MM.1S (cell line): ENCODE measurements at regions not wholly inside any gene's neighbourhood (a gene's known extent, or its start where the extent isn't known, plus 50 kb on each side); places are given as distances from the start of the nearest gene placed in this dataset.

Experiments used
- DNase-seq: peaks from one replicate; pipeline ENCODE4 v3.0.0-alpha.2; 2015
- H2AFZ ChIP-seq: fragments of 300-600 bp; sonication (generic); 2 replicates; pipeline ENCODE4 v1.6.0; 2016; ENCODE audit warnings: antibody characterized with exemption, low read length
- H3F3A ChIP-seq: fragments of 300-600 bp; sonication (generic); 2 replicates; pipeline ENCODE4 v1.6.1; 2016; ENCODE audit warnings: mild to moderate bottlenecking, antibody characterized with exemption, low read length, moderate library complexity, mixed read lengths; ENCODE audit not compliant: insufficient read depth
- H3K27ac ChIP-seq: fragments of 300-600 bp; sonication (generic); 2 replicates; pipeline ENCODE4 v1.5.1; 2016; ENCODE audit warnings: mild to moderate bottlenecking, low read length
- H3K27me3 ChIP-seq: fragments of 300-600 bp; sonication (generic); replicated peaks from 2 replicates; pipeline ENCODE4 v1.6.0; 2016; ENCODE audit warnings: low read length; ENCODE audit not compliant: insufficient read depth
- H3K36me3 ChIP-seq: fragments of 300-600 bp; sonication (generic); replicated peaks from 2 replicates; pipeline ENCODE4 v1.6.1; 2016; ENCODE audit warnings: mild to moderate bottlenecking, low read length, mixed read lengths; ENCODE audit not compliant: insufficient read depth
- H3K4me1 ChIP-seq: fragments of 300-600 bp; sonication (generic); 2 replicates; pipeline ENCODE4 v1.6.1; 2016; ENCODE audit warnings: low read length, mixed read lengths
- H3K4me2 ChIP-seq: fragments of 300-600 bp; sonication (generic); 2 replicates; pipeline ENCODE4 v1.6.0; 2016; ENCODE audit warnings: low read depth, low read length
- H3K4me3 ChIP-seq: fragments of 300-600 bp; sonication (generic); 2 replicates; pipeline ENCODE4 v1.5.1; 2016; ENCODE audit warnings: low read length, mixed read lengths
- H3K79me2 ChIP-seq: fragments of 300-600 bp; sonication (generic); 2 replicates; pipeline ENCODE4 v1.6.1; 2016; ENCODE audit warnings: mixed run types, low read length, mixed read lengths
- H3K9ac ChIP-seq: fragments of 300-600 bp; sonication (generic); 2 replicates; pipeline ENCODE4 v1.6.1; 2016; ENCODE audit warnings: low read length, mixed read lengths
- H3K9me2 ChIP-seq: fragments of 300-600 bp; sonication (generic); replicated peaks from 2 replicates; pipeline ENCODE4 v1.6.1; 2016; ENCODE audit warnings: mild to moderate bottlenecking, low read length, mixed read lengths; ENCODE audit not compliant: insufficient read depth
- H3K9me3 ChIP-seq: fragments of 300-600 bp; sonication (generic); replicated peaks from 2 replicates; pipeline ENCODE4 v1.6.1; 2016; ENCODE audit warnings: mild to moderate bottlenecking, low read length, mixed read lengths; ENCODE audit not compliant: insufficient read depth
- H4K20me1 ChIP-seq: fragments of 300-600 bp; sonication (generic); 2 replicates; pipeline ENCODE4 v1.6.1; 2016; ENCODE audit warnings: mild to moderate bottlenecking, low read length, moderate library complexity, mixed read lengths; ENCODE audit not compliant: insufficient read depth
- EZH2 ChIP-seq: fragments of 300-600 bp; sonication (generic); optimal IDR thresholded peaks from 2 replicates; pipeline ENCODE3; 2017; ENCODE audit warnings: low read depth, mild to moderate bottlenecking, antibody characterized with exemption, low read length, mixed read lengths
- EZH2phosphoT487 ChIP-seq: fragments of 300-600 bp; sonication (generic); IDR thresholded peaks from 2 replicates; pipeline ENCODE4 v1.6.1; 2018; ENCODE audit warnings: antibody characterized with exemption, low read length
- TF ChIP-seq, protein P1 (sequence below): fragments of 300-600 bp; sonication (generic); IDR thresholded peaks from 2 replicates; pipeline ENCODE4 v1.5.1; 2016; ENCODE audit warnings: antibody characterized with exemption, low read length, mixed read lengths

DNA sequence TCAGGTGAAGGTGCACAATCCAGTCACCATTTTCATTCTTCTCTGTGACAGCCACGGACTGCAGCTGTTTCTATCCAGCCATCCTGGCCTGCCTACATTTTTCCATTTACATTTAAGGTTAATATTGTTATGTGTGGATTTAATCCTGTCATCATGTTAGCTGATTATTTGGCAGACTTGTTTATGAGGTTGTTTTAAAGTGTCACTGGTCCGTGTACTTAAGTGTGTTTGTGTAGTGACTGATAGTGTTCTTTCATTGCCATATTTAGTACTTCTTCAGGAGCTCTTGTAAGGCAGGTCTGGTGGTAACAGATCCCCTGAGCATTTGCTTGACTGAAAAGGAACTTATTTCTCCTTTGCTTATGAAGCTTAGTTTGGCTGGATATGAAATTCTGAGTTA, 364.2 kb downstream of the JRKL start:
- no peak overlapping the region for H3K27ac ChIP-seq
- H4K20me1 ChIP-seq: no peaks in the 10 kb centered on the region
- H2AFZ ChIP-seq: no peak overlapping the region
- H3K79me2 ChIP-seq: no peaks in the 10 kb centered on the region
- H3K4me2 ChIP-seq: no peak overlapping the region
- 0 out of 2 replicates have a peak, but pooled peaks cover under 1% of the 10 kb centered on the region for H3K4me1 ChIP-seq
- H3K9ac ChIP-seq: no peak overlapping the region
- H3K9me3 ChIP-seq: no peaks in the 10 kb centered on the region
- H3K36me3 ChIP-seq: no peaks in the 10 kb centered on the region
- TF ChIP-seq, protein P1, sequence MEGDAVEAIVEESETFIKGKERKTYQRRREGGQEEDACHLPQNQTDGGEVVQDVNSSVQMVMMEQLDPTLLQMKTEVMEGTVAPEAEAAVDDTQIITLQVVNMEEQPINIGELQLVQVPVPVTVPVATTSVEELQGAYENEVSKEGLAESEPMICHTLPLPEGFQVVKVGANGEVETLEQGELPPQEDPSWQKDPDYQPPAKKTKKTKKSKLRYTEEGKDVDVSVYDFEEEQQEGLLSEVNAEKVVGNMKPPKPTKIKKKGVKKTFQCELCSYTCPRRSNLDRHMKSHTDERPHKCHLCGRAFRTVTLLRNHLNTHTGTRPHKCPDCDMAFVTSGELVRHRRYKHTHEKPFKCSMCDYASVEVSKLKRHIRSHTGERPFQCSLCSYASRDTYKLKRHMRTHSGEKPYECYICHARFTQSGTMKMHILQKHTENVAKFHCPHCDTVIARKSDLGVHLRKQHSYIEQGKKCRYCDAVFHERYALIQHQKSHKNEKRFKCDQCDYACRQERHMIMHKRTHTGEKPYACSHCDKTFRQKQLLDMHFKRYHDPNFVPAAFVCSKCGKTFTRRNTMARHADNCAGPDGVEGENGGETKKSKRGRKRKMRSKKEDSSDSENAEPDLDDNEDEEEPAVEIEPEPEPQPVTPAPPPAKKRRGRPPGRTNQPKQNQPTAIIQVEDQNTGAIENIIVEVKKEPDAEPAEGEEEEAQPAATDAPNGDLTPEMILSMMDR: no peak
- TF ChIP-seq EZH2phosphoT487: no peak
- no peak for TF ChIP-seq EZH2
- DNase-seq: no peak
- no peaks in the 10 kb centered on the region for H3K9me2 ChIP-seq
- no peak overlapping the region for H3K4me3 ChIP-seq
- H3F3A ChIP-seq: no peaks in the 10 kb centered on the region
- H3K27me3 ChIP-seq: no peaks in the 10 kb centered on the region

DNA sequence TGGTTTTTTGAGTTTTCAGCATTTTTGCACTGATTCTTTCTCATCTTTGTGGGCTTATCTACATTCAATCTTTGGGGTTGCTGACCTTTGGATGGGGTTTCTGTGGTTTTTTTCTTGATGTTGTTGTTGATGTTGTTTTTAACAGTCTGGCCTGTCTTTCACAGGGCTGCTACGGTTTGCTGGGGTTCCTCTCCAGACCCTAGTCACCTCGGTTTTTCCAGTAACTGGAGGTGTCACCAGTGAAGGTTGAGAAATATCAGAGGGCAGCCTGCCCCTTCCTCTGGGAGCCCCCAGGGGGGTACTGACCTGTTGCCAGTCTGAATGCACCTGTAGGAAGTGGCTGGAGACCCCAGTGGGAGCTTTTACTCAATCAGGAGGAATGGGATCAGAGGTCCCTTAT, 365.4 kb downstream of the JRKL start:
- no peaks in the 10 kb centered on the region for H3K27me3 ChIP-seq
- no peak overlapping the region for H3K4me2 ChIP-seq
- TF ChIP-seq, protein P1: no peak
- no peak for TF ChIP-seq EZH2phosphoT487
- no peak for TF ChIP-seq EZH2
- DNase-seq: no peak
- no peak overlapping the region for H3K27ac ChIP-seq
- H4K20me1 ChIP-seq: no peaks in the 10 kb centered on the region
- no peak overlapping the region for H3K9ac ChIP-seq
- no peaks in the 10 kb centered on the region for H3K79me2 ChIP-seq
- no peaks in the 10 kb centered on the region for H3F3A ChIP-seq
- H3K9me3 ChIP-seq: no peaks in the 10 kb centered on the region
- no peak overlapping the region for H2AFZ ChIP-seq
- H3K36me3 ChIP-seq: no peaks in the 10 kb centered on the region
- H3K9me2 ChIP-seq: no peaks in the 10 kb centered on the region
- H3K4me3 ChIP-seq: no peak overlapping the region
- 0 out of 2 replicates have a peak, but pooled peaks cover 6% of the 10 kb centered on the region for H3K4me1 ChIP-seq

DNA sequence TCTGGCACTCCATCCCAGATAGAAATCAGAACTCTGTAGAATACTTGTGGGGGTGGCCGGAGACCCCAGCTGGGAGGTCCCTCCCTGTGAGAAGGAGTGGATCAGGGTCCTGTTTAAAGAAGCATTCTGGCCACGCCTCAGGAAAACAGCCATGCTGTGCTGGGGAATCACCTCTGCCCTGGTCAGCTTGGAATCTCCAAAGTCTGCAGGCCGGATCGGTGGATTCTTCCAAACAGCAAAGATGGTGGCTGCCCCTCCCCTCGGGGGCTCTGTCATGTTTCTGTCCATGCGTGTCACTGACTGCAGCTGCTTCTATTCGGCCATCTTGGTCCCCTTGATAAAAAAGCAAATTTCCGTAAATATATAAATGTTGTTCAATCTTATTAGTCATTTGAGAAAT, 365.9 kb downstream of the JRKL start:
- Histone ChIP-seq H3K4me2 (no peak overlapping the region), H3K9me2 (no peaks in the 10 kb centered on the region), H3K4me3 (no peak overlapping the region), H3K4me1 (0 out of 2 replicates have a peak, but pooled peaks cover 6% of the 10 kb centered on the region), H3K27me3 (no peaks in the 10 kb centered on the region), H3K27ac (no peak overlapping the region), H3K9ac (no peak overlapping the region), H3K36me3 (no peaks in the 10 kb centered on the region), H3F3A (no peaks in the 10 kb centered on the region), H3K79me2 (no peaks in the 10 kb centered on the region), H4K20me1 (no peaks in the 10 kb centered on the region), H2AFZ (no peak overlapping the region), H3K9me3 (no peaks in the 10 kb centered on the region)
- no peak for DNase-seq
- TF ChIP-seq EZH2phosphoT487: no peak
- TF ChIP-seq, protein P1: no peak
- TF ChIP-seq EZH2: no peak
